ENCODE measurements at regions not wholly inside any gene's neighbourhood (a gene's known extent, or its start where the extent isn't known, plus 50 kb on each side); places are given as distances from the start of the nearest gene placed in this dataset.

GRCh38 chr22:49324527-49325491, 502.9 kb downstream of the BRD1 start:
- TF ChIP-seq CTCF (IDR thresholded peaks at IDR 0.05) (no peak), EZH2 (IDR thresholded peaks at IDR 0.05; ENCODE audit: borderline replicate concordance, insufficient read depth, low read depth, low read length, poor library complexity, severe bottlenecking) (no peak)
